GM23338 (cell line): ENCODE measurements at regions not wholly inside any gene's neighbourhood (a gene's known extent, or its start where the extent isn't known, plus 50 kb on each side); places are given as distances from the start of the nearest gene placed in this dataset.

ENCODE experiments used
- ATAC-seq: fragments of 200-7000 bp; cut with Tn5 transposase; 3 replicates; pipeline ENCODE4 v1.9.1; 2020
- DNase-seq: peaks from one replicate; pipeline ENCODE4 v3.0.0-alpha.2; 2015; ENCODE audit warnings: low spot score
- H2AFZ ChIP-seq: fragments of 200-600 bp; sonication (generic); 2 replicates; pipeline ENCODE4 v1.8.0; 2016; ENCODE audit warnings: antibody characterized with exemption, mild to moderate bottlenecking, moderate library complexity
- H3F3A ChIP-seq: fragments of 200-600 bp; sonication (generic); replicated peaks from 2 replicates; pipeline ENCODE4 v1.8.0; 2017; ENCODE audit warnings: antibody characterized with exemption, mixed run types, low read depth
- H3K27ac ChIP-seq: fragments of 200-600 bp; sonication (generic); 2 replicates; pipeline ENCODE4 v1.6.1; 2016; ENCODE audit warnings: low read depth
- H3K27me3 ChIP-seq: fragments of 200-600 bp; sonication (generic); 2 replicates; pipeline ENCODE4 v1.8.0; 2016; ENCODE audit warnings: mild to moderate bottlenecking, mixed run types, moderate library complexity; ENCODE audit not compliant: insufficient read depth
- H3K36me3 ChIP-seq: fragments of 200-600 bp; sonication (generic); 2 replicates; pipeline ENCODE4 v1.8.0; 2016; ENCODE audit warnings: mild to moderate bottlenecking; ENCODE audit not compliant: insufficient read depth
- H3K4me1 ChIP-seq: fragments of 200-600 bp; sonication (generic); 2 replicates; pipeline ENCODE4 v1.8.0; 2016; ENCODE audit warnings: mild to moderate bottlenecking, moderate library complexity; ENCODE audit not compliant: insufficient read depth
- H3K4me2 ChIP-seq: fragments of 200-600 bp; sonication (generic); 2 replicates; pipeline ENCODE4 v1.7.1; 2017; ENCODE audit warnings: mixed run types
- H3K4me3 ChIP-seq: fragments of 200-600 bp; sonication (generic); 2 replicates; pipeline ENCODE4 v1.6.1; 2016; ENCODE audit warnings: mixed run types
- H3K79me2 ChIP-seq: fragments of 200-600 bp; sonication (generic); replicated peaks from 2 replicates; pipeline ENCODE4 v1.8.0; 2017; ENCODE audit warnings: mild to moderate bottlenecking; ENCODE audit not compliant: insufficient read depth
- H3K9me2 ChIP-seq: fragments of 200-600 bp; sonication (generic); 2 replicates; pipeline ENCODE4 v1.8.0; 2017; ENCODE audit not compliant: insufficient read depth
- H4K20me1 ChIP-seq: fragments of 200-600 bp; sonication (generic); replicated peaks from 2 replicates; pipeline ENCODE4 v1.8.0; 2017; ENCODE audit warnings: mild to moderate bottlenecking; ENCODE audit not compliant: insufficient read depth
- H3K27ac Mint-ChIP-seq: 2 replicates; pipeline ENCODE4 v1.8.0; 2020; ENCODE audit warnings: inconsistent platforms, mild to moderate bottlenecking, moderate library complexity, mixed read lengths
- H3K27me3 Mint-ChIP-seq: 3 replicates; pipeline ENCODE4 v1.8.0; 2022; ENCODE audit warnings: low read depth, mild to moderate bottlenecking, moderate library complexity, mixed read lengths, inconsistent platforms; ENCODE audit not compliant: insufficient read depth, poor library complexity
- H3K36me3 Mint-ChIP-seq: 3 replicates; pipeline ENCODE4 v1.8.0; 2021; ENCODE audit warnings: low read depth, mild to moderate bottlenecking, inconsistent platforms, moderate library complexity, mixed read lengths
- H3K4me1 Mint-ChIP-seq: 3 replicates; pipeline ENCODE4 v1.8.0; 2020; ENCODE audit warnings: mild to moderate bottlenecking, inconsistent platforms, mixed read lengths
- H3K4me3 Mint-ChIP-seq: 3 replicates; pipeline ENCODE4 v1.8.0; 2021; ENCODE audit warnings: moderate library complexity, mild to moderate bottlenecking, inconsistent platforms, mixed read lengths
- H3K9me3 Mint-ChIP-seq: 3 replicates; pipeline ENCODE4 v1.8.0; 2020; ENCODE audit warnings: moderate library complexity, mild to moderate bottlenecking, inconsistent platforms, mixed read lengths
- CREB1 ChIP-seq: fragments of 250-450 bp; sonication (Bioruptor Pico); IDR thresholded peaks from 2 replicates; pipeline ENCODE4 v1.5.0; 2020; ENCODE audit warnings: low read depth, mild to moderate bottlenecking, moderate library complexity
- EZH2phosphoT487 ChIP-seq: fragments of 200-600 bp; sonication (generic); IDR thresholded peaks from one replicate; pipeline ENCODE4 v1.8.1; 2018; ENCODE audit warnings: antibody characterized with exemption; ENCODE audit not compliant: unreplicated experiment
- JUNB ChIP-seq: IDR thresholded peaks from one replicate; pipeline ENCODE4 v1.6.1; 2016; ENCODE audit warnings: antibody characterized with exemption; ENCODE audit not compliant: unreplicated experiment
- NANOG ChIP-seq: IDR thresholded peaks from 2 replicates; pipeline ENCODE4 v1.6.1; 2016; ENCODE audit warnings: antibody characterized with exemption, borderline replicate concordance
- POLR2AphosphoS5 ChIP-seq: IDR thresholded peaks from 2 replicates; pipeline ENCODE4 v1.6.1; 2016; ENCODE audit warnings: antibody characterized with exemption, low read depth
- STAT1 ChIP-seq: IDR thresholded peaks from one replicate; pipeline ENCODE4 v1.6.1; 2016; ENCODE audit warnings: antibody characterized with exemption; ENCODE audit not compliant: unreplicated experiment
- ZNF114 ChIP-seq: fragments of 250-450 bp; sonication (Bioruptor Pico); IDR thresholded peaks from 2 replicates; pipeline ENCODE4 v1.5.0; 2020; ENCODE audit warnings: mild to moderate bottlenecking, moderate library complexity
- ZNF331 ChIP-seq: fragments of 250-450 bp; sonication (Bioruptor Pico); IDR thresholded peaks from 2 replicates; pipeline ENCODE4 v1.5.0; 2020; ENCODE audit warnings: low read depth, mild to moderate bottlenecking, moderate library complexity
- TF ChIP-seq, protein P1 (sequence below), 2 experiments: fragments of 200-600 bp in 1 of 2; sonication (generic) in 1 of 2; conservative IDR thresholded peaks; 2 replicates each; pipeline versions ENCODE4 v1.5.1 to v1.6.1; 2016 to 2017; ENCODE audit warnings: antibody characterized with exemption in 2 of 2, low read depth in 2 of 2, mild to moderate bottlenecking in 2 of 2, moderate library complexity in 1 of 2

DNA sequence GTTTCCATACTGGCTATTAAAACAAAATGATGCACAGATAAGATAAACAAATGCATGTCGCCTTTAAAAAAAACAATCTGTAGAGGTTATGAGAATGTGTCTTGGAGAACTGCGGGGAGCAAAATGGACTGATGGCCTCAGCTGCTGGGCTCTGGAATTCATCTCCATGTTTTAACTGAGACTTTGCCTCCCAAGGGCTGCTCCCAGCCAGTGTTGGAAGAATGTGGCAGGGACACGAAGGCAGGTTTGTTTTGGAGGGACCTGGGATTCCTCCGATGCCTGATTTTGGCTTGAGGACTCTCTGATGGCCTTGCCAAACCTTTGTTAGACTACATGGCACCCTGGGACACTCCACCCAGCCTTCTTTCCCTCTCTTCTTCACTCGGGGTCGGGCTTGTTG is 83.5 kb upstream of the AP1S2 start (continued):
- TF ChIP-seq STAT1 (no peak), ZNF114 (CRISPR knock-in tag) (no peak), ZNF331 (CRISPR knock-in tag) (no peak), NANOG (no peak), EZH2phosphoT487 (no peak)

DNA sequence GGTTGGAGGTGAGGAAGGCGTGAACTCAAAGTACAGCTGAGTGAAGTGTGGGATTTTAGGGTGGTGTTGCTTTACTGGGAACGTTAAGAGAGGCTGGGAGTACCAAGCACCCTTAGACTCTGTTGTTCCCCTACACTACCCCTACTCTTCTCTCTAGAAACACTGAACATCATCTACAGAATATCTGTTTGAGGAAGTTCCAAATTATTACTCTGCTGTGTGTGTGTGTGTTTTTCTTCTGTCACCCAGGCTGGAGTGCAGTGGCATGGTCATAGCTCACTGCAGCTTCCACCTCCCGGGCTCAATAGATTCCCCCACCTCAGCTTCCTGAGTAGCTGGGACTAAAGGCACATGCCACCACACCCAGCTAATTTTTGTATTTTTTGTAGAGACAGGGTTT is 76.7 kb upstream of the AP1S2 start:
- H3K36me3 ChIP-seq, result no peaks in the 10 kb centered on the region
- H3K9me2 ChIP-seq, result no peaks in the 10 kb centered on the region
- no peaks in the 10 kb centered on the region for H4K20me1 ChIP-seq
- H3K27ac ChIP-seq, result no peak overlapping the region
- ATAC-seq (no peak), DNase-seq (no peak)
- H3K4me3 ChIP-seq, result no peak overlapping the region
- H3K4me2 ChIP-seq, result no peak overlapping the region
- no peaks in the 10 kb centered on the region for H3K27me3 ChIP-seq
- TF ChIP-seq POLR2AphosphoS5, result no peak
- no peaks in the 10 kb centered on the region for H3K79me2 ChIP-seq
- no peaks in the 10 kb centered on the region for H3F3A ChIP-seq
- H3K27me3 Mint-ChIP-seq, result peaks cover 2% of the 10 kb centered on the region
- no peaks in the 10 kb centered on the region for H3K9me3 Mint-ChIP-seq
- no peak overlapping the region for H2AFZ ChIP-seq
- H3K4me1 Mint-ChIP-seq, result peaks cover 13% of the 10 kb centered on the region; the same call in 2 of the 3 replicates
- no peak overlapping the region for H3K27ac Mint-ChIP-seq
- no peak overlapping the region for H3K4me3 Mint-ChIP-seq
- peaks cover 4% of the 10 kb centered on the region; the same call in 1 of the 3 replicates for H3K36me3 Mint-ChIP-seq
- H3K4me1 ChIP-seq, result 0 out of 2 replicates have a peak, but pooled peaks cover 4% of the 10 kb centered on the region

GRCh38 chrX:15930585-15930984 is 76.0 kb upstream of the AP1S2 start:
- H3K4me1 Mint-ChIP-seq, result peaks cover 13% of the 10 kb centered on the region; the same call in 2 of the 3 replicates
- Histone ChIP-seq H3K27ac (no peak overlapping the region), H3K9me2 (no peaks in the 10 kb centered on the region), H3K4me3 (no peak overlapping the region), H3K4me1 (0 out of 2 replicates have a peak, but pooled peaks cover 4% of the 10 kb centered on the region), H3K4me2 (no peak overlapping the region), H3K27me3 (no peaks in the 10 kb centered on the region), H3K79me2 (no peaks in the 10 kb centered on the region), H3K36me3 (no peaks in the 10 kb centered on the region), H3F3A (no peaks in the 10 kb centered on the region), H4K20me1 (no peaks in the 10 kb centered on the region), H2AFZ (no peak overlapping the region)
- peaks cover 2% of the 10 kb centered on the region for H3K27me3 Mint-ChIP-seq
- H3K4me3 Mint-ChIP-seq, result no peak overlapping the region
- no peaks in the 10 kb centered on the region for H3K9me3 Mint-ChIP-seq
- no peak for TF ChIP-seq JUNB
- TF ChIP-seq NANOG, result peak; percentile 28; the same call in 1 of the 2 replicates
- no peak for TF ChIP-seq ZNF114 (CRISPR knock-in tag)
- TF ChIP-seq, protein P1, sequence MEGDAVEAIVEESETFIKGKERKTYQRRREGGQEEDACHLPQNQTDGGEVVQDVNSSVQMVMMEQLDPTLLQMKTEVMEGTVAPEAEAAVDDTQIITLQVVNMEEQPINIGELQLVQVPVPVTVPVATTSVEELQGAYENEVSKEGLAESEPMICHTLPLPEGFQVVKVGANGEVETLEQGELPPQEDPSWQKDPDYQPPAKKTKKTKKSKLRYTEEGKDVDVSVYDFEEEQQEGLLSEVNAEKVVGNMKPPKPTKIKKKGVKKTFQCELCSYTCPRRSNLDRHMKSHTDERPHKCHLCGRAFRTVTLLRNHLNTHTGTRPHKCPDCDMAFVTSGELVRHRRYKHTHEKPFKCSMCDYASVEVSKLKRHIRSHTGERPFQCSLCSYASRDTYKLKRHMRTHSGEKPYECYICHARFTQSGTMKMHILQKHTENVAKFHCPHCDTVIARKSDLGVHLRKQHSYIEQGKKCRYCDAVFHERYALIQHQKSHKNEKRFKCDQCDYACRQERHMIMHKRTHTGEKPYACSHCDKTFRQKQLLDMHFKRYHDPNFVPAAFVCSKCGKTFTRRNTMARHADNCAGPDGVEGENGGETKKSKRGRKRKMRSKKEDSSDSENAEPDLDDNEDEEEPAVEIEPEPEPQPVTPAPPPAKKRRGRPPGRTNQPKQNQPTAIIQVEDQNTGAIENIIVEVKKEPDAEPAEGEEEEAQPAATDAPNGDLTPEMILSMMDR (conservative IDR thresholded peaks at IDR 0.05; ENCODE audit: low read depth in 2 of 2), result peak; percentile 49 to 65
- no peak for TF ChIP-seq CREB1 (CRISPR knock-in tag)
- no peak for TF ChIP-seq POLR2AphosphoS5
- TF ChIP-seq STAT1, result no peak
- TF ChIP-seq EZH2phosphoT487, result no peak
- ATAC-seq (peak; percentile 84), DNase-seq (peak; percentile 64)
- H3K36me3 Mint-ChIP-seq, result peaks cover 5% of the 10 kb centered on the region; the same call in 1 of the 3 replicates
- H3K27ac Mint-ChIP-seq, result no peak overlapping the region
